GM13977 (cell line): ENCODE measurements at regions not wholly inside any gene's neighbourhood (a gene's known extent, or its start where the extent isn't known, plus 50 kb on each side); places are given as distances from the start of the nearest gene placed in this dataset.

ENCODE experiments used
- DNase-seq: peaks from one replicate; pipeline ENCODE4 v3.0.0; 2012; ENCODE audit warnings: low spot score
- in situ Hi-C: fragments of 300-500 bp; cut with MboI; formaldehyde crosslinking; loops from one replicate; pipeline ENCODE4 v1.12.0; 2022; ENCODE audit warnings: low sequenced_read_pairs, low pct_unique_long_range_greater_than_20kb, mixed read lengths, inconsistent platforms; ENCODE audit not compliant: unreplicated experiment
- TF ChIP-seq, protein P1 (sequence below): IDR thresholded peaks from 2 replicates; pipeline ENCODE4 v1.5.1; 2012; ENCODE audit warnings: mild to moderate bottlenecking, control low read depth; ENCODE audit not compliant: insufficient read depth; ENCODE audit errors: extremely low read depth, missing control alignments

GRCh38 chr17:79417476-79417988, 193.3 kb downstream of the RBFOX3 start:
- in situ Hi-C loops = no loop called here
- TF ChIP-seq, protein P1, sequence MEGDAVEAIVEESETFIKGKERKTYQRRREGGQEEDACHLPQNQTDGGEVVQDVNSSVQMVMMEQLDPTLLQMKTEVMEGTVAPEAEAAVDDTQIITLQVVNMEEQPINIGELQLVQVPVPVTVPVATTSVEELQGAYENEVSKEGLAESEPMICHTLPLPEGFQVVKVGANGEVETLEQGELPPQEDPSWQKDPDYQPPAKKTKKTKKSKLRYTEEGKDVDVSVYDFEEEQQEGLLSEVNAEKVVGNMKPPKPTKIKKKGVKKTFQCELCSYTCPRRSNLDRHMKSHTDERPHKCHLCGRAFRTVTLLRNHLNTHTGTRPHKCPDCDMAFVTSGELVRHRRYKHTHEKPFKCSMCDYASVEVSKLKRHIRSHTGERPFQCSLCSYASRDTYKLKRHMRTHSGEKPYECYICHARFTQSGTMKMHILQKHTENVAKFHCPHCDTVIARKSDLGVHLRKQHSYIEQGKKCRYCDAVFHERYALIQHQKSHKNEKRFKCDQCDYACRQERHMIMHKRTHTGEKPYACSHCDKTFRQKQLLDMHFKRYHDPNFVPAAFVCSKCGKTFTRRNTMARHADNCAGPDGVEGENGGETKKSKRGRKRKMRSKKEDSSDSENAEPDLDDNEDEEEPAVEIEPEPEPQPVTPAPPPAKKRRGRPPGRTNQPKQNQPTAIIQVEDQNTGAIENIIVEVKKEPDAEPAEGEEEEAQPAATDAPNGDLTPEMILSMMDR = no peak
- DNase-seq = no peak

DNA sequence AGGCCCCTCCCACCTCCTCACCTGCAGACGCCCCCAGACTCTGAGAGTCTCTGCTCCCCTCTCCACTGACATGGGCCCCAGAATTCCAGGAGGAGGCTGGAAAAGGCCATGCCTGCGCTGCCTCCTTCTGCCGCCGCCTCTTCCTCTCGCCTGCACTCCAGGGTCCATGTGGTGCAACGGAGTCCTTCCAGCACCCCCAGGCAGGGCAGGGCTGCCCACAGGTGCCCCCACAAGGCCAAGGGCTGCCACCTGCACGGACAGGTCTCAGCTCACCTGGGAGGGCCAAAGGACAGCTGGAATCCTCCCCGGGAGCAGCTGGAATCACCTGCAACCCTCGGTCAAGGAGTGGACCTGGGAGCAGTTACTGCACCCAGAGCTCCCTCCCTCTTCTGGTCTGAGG, 194.9 kb downstream of the RBFOX3 start:
- DNase-seq = no peak
- in situ Hi-C loops = no loop called here
- TF ChIP-seq, protein P1 = no peak

GRCh38 chr17:79415365-79415764, 195.5 kb downstream of the RBFOX3 start:
- in situ Hi-C loops = no loop called here
- no peak for DNase-seq
- TF ChIP-seq, protein P1 = no peak

- TF ChIP-seq, protein P1 = no peak
- no peak for DNase-seq
- in situ Hi-C loops = no loop called here
Measured at GRCh38 chr17:79414793-79415211, 196.0 kb downstream of the RBFOX3 start.

GRCh38 chr17:79414063-79414792, 196.6 kb downstream of the RBFOX3 start:
- in situ Hi-C loops = no loop called here
- DNase-seq = no peak

GRCh38 chr17:79413611-79414010, 197.2 kb downstream of the RBFOX3 start:
- in situ Hi-C loops = no loop called here
- no peak for DNase-seq
- TF ChIP-seq, protein P1 = no peak

More at GRCh38 chr17:79414063-79414792, 196.6 kb downstream of the RBFOX3 start:
- TF ChIP-seq, protein P1 = no peak
